ENCODE measurements at regions not wholly inside any gene's neighbourhood (a gene's known extent, or its start where the extent isn't known, plus 50 kb on each side); places are given as distances from the start of the nearest gene placed in this dataset.
"Not testable (repeated sequence)": the region's sequence is repeated elsewhere in the genome, so short reads cannot be mapped to it uniquely, and the experiment has no call there.

- no peak for DNase-seq
Measured at GRCh38 chr2:58436872-58437271, 195.7 kb upstream of the FANCL start.

GRCh38 chr2:58435246-58435645, 194.1 kb upstream of the FANCL start:
- DNase-seq = no peak

- DNase-seq = no peak
Measured at GRCh38 chr2:58434692-58435091, 193.6 kb upstream of the FANCL start.

- DNase-seq = no peak
Measured at GRCh38 chr2:58432491-58433170, 191.5 kb upstream of the FANCL start.

- no peak for DNase-seq
Measured at GRCh38 chr2:58429014-58429875, 188.1 kb upstream of the FANCL start.

GRCh38 chr2:58428096-58429013, 187.2 kb upstream of the FANCL start:
- peak in 1 of 5 experiments; percentile 12 for DNase-seq

GRCh38 chr2:58427572-58428095, 186.5 kb upstream of the FANCL start:
- DNase-seq = no peak

GRCh38 chr2:58425368-58425767, 184.2 kb upstream of the FANCL start:
- DNase-seq = no peak

GRCh38 chr2:58419983-58420382, 178.9 kb upstream of the FANCL start:
- DNase-seq = no peak

GRCh38 chr2:58416696-58417095, 175.6 kb upstream of the FANCL start:
- DNase-seq = no peak

- no peak for DNase-seq
Measured at GRCh38 chr2:58414506-58414905, 173.4 kb upstream of the FANCL start.

GRCh38 chr2:58410549-58410948, 169.4 kb upstream of the FANCL start:
- DNase-seq = no peak

- DNase-seq = no peak
Measured at GRCh38 chr2:58407487-58407886, 166.4 kb upstream of the FANCL start.

- no peak for DNase-seq
Measured at GRCh38 chr2:58405341-58405740, 164.2 kb upstream of the FANCL start.

- DNase-seq = no peak
Measured at GRCh38 chr2:58401936-58402335, 160.8 kb upstream of the FANCL start.

- DNase-seq = no peak
Measured at GRCh38 chr2:58398406-58398805, 157.3 kb upstream of the FANCL start.

GRCh38 chr2:58387701-58388100, 146.6 kb upstream of the FANCL start:
- DNase-seq = no peak

- not testable (repeated sequence) for DNase-seq
Measured at GRCh38 chr2:58386904-58387303, 145.8 kb upstream of the FANCL start.

- DNase-seq = no peak
Measured at GRCh38 chr2:58378152-58378551, 137.0 kb upstream of the FANCL start.

GRCh38 chr2:58377181-58377580, 136.1 kb upstream of the FANCL start:
- no peak for DNase-seq

- peak in 1 of 5 experiments; percentile 2 for DNase-seq
Measured at GRCh38 chr2:58376592-58376991, 135.5 kb upstream of the FANCL start.

- no peak for DNase-seq
Measured at GRCh38 chr2:58369594-58369993, 128.5 kb upstream of the FANCL start.

GRCh38 chr2:58364098-58364497, 123.0 kb upstream of the FANCL start:
- DNase-seq = no peak

Data from T-helper 2 cell (primary cell).